ENCODE measurements at regions not wholly inside any gene's neighbourhood (a gene's known extent, or its start where the extent isn't known, plus 50 kb on each side); places are given as distances from the start of the nearest gene placed in this dataset.

GRCh38 chr4:67106861-67107460 is 438.3 kb downstream of the CENPC start:
- no peak for DNase-seq

GRCh38 chr4:67104145-67104544 is 441.2 kb downstream of the CENPC start:
- no peak for DNase-seq

- DNase-seq, result no peak
These were observed 442.1 kb downstream of the CENPC start for GRCh38 chr4:67103001-67103747.

GRCh38 chr4:67101612-67102011 is 443.7 kb downstream of the CENPC start:
- DNase-seq, result no peak

- no peak for DNase-seq
These were observed 453.0 kb downstream of the CENPC start for GRCh38 chr4:67092351-67092750.

GRCh38 chr4:67091673-67092072 is 453.6 kb downstream of the CENPC start:
- DNase-seq, result no peak

GRCh38 chr4:67087897-67088296 is 457.4 kb downstream of the CENPC start:
- DNase-seq, result peak in 1 of 2 experiments; percentile 25

- DNase-seq, result no peak
These were observed 460.5 kb downstream of the CENPC start for GRCh38 chr4:67084783-67085182.

- no peak for DNase-seq
These were observed 461.8 kb downstream of the CENPC start for GRCh38 chr4:67083496-67083895.

GRCh38 chr4:67082746-67083145 is 462.6 kb downstream of the CENPC start:
- no peak for DNase-seq

- DNase-seq, result no peak
These were observed 465.2 kb downstream of the CENPC start for GRCh38 chr4:67080046-67080557.

GRCh38 chr4:67071641-67072040 is 473.7 kb downstream of the CENPC start:
- DNase-seq, result no peak

- no peak for DNase-seq
These were observed 490.0 kb downstream of the CENPC start for GRCh38 chr4:67055319-67055718.

- DNase-seq, result no peak
These were observed 490.4 kb downstream of the CENPC start for GRCh38 chr4:67054896-67055295.

- DNase-seq, result no peak
These were observed 492.3 kb downstream of the CENPC start for GRCh38 chr4:67052814-67053675.

GRCh38 chr4:67051000-67051789 is 494.1 kb downstream of the CENPC start:
- DNase-seq, result no peak

- DNase-seq, result no peak
These were observed 495.9 kb downstream of the CENPC start for GRCh38 chr4:67049446-67049845.

- no peak for DNase-seq
These were observed 496.8 kb downstream of the CENPC start for GRCh38 chr4:67048530-67048929.

- DNase-seq, result no peak
These were observed 505.0 kb downstream of the CENPC start for GRCh38 chr4:67040315-67040714.

- no peak for DNase-seq
These were observed 507.1 kb downstream of the CENPC start for GRCh38 chr4:67038228-67038566.

- no peak for DNase-seq
These were observed 507.6 kb downstream of the CENPC start for GRCh38 chr4:67037504-67038227.

GRCh38 chr4:67036791-67037190 is 508.5 kb downstream of the CENPC start:
- no peak for DNase-seq

Measured in stimulated activated CD4-positive, alpha-beta T cell treated with anti-CD3 and anti-CD28 coated beads, Interleukin-4, amount 100 ng/mL, for 4 hours (primary cell).